Ishikawa (cell line): ENCODE measurements at regions not wholly inside any gene's neighbourhood (a gene's known extent, or its start where the extent isn't known, plus 50 kb on each side); places are given as distances from the start of the nearest gene placed in this dataset.

Source experiments
- CEBPB ChIP-seq: IDR thresholded peaks from 2 replicates; pipeline ENCODE4 v1.6.1; 2012
- CREB1 ChIP-seq: IDR thresholded peaks from 2 replicates; pipeline ENCODE4 v1.6.1; 2012; ENCODE audit warnings: low read depth
- EGR1 ChIP-seq: IDR thresholded peaks from 2 replicates; pipeline ENCODE4 v1.6.1; 2012
- EP300 ChIP-seq: IDR thresholded peaks from 2 replicates; pipeline ENCODE4 v1.6.1; 2012; ENCODE audit warnings: borderline replicate concordance
- FOXM1 ChIP-seq: IDR thresholded peaks from 2 replicates; pipeline ENCODE4 v1.6.1; 2012; ENCODE audit warnings: low read depth, borderline replicate concordance
- NFIC ChIP-seq: IDR thresholded peaks from 2 replicates; pipeline ENCODE4 v1.6.1; 2012
- RAD21 ChIP-seq: IDR thresholded peaks from 2 replicates; pipeline ENCODE4 v1.6.1; 2012; ENCODE audit warnings: low read depth
- TAF1 ChIP-seq: IDR thresholded peaks from 2 replicates; pipeline ENCODE4 v1.6.1; 2012; ENCODE audit warnings: low read depth, mild to moderate bottlenecking
- TCF12 ChIP-seq: IDR thresholded peaks from 2 replicates; pipeline ENCODE4 v1.6.1; 2012; ENCODE audit warnings: low read depth
- TEAD4 ChIP-seq: IDR thresholded peaks from 2 replicates; pipeline ENCODE4 v1.6.1; 2012
- YY1 ChIP-seq: IDR thresholded peaks from 2 replicates; pipeline ENCODE4 v1.6.1; 2012; ENCODE audit warnings: low read depth
- ZBTB7A ChIP-seq: IDR thresholded peaks from 2 replicates; pipeline ENCODE4 v1.6.1; 2012; ENCODE audit warnings: low read depth
- TF ChIP-seq, protein P1 (sequence below): IDR thresholded peaks from 2 replicates; pipeline ENCODE4 v1.6.1; 2012; ENCODE audit warnings: low read depth, mild to moderate bottlenecking
- TF ChIP-seq, protein P2 (sequence below): IDR thresholded peaks from 2 replicates; pipeline ENCODE4 v1.6.1; 2012
- TF ChIP-seq, protein P3 (sequence below): IDR thresholded peaks from 2 replicates; pipeline ENCODE4 v1.6.1; 2012

DNA sequence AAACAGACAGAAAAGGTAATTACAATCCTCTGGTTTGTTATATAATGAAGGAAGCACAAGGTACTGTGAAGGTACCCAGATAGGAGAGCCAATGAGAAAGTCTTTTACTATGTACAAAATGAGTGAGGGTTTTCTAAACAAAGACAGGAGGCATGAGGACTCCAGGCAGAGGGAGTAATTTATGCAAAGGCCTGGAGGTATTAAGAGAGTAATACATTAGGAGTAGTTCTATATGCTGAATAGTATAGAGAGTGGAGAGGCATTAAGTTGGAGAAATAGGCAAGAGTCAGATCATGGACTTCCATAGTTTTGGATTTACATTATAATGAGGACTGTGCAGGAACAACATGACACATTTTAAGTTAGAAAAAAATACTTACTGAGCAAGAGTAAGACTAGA, 216.0 kb downstream of the SCG2 start:
- TF ChIP-seq CEBPB (no peak), TEAD4 (no peak), FOXM1 (no peak), CREB1 (no peak), TCF12 (no peak), TAF1 (no peak), NFIC (no peak), EGR1 (no peak)
- TF ChIP-seq, protein P1, sequence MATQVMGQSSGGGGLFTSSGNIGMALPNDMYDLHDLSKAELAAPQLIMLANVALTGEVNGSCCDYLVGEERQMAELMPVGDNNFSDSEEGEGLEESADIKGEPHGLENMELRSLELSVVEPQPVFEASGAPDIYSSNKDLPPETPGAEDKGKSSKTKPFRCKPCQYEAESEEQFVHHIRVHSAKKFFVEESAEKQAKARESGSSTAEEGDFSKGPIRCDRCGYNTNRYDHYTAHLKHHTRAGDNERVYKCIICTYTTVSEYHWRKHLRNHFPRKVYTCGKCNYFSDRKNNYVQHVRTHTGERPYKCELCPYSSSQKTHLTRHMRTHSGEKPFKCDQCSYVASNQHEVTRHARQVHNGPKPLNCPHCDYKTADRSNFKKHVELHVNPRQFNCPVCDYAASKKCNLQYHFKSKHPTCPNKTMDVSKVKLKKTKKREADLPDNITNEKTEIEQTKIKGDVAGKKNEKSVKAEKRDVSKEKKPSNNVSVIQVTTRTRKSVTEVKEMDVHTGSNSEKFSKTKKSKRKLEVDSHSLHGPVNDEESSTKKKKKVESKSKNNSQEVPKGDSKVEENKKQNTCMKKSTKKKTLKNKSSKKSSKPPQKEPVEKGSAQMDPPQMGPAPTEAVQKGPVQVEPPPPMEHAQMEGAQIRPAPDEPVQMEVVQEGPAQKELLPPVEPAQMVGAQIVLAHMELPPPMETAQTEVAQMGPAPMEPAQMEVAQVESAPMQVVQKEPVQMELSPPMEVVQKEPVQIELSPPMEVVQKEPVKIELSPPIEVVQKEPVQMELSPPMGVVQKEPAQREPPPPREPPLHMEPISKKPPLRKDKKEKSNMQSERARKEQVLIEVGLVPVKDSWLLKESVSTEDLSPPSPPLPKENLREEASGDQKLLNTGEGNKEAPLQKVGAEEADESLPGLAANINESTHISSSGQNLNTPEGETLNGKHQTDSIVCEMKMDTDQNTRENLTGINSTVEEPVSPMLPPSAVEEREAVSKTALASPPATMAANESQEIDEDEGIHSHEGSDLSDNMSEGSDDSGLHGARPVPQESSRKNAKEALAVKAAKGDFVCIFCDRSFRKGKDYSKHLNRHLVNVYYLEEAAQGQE: no peak

DNA sequence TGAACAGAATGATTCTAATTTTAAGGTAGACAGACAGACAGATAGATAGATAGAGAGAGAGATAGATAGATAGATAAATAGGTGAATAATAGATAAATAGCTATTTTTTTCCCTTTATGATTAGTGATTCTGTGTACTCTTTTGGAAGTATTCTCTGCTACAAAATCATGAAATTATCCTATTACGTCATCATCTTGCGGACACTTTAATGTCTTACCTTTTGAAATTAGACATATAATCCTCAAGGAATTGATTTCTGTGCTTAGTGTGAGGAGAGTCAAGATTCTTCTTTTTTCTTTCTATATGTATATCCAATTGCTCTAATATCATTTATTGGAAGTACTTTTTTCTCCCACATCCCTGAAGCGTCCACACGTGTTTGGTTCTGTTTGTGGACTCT, 215.2 kb downstream of the SCG2 start:
- TF ChIP-seq YY1: no peak
- TF ChIP-seq CEBPB: no peak
- no peak for TF ChIP-seq ZBTB7A
- TF ChIP-seq RAD21: no peak
- no peak for TF ChIP-seq EGR1
- TF ChIP-seq NFIC: no peak
- no peak for TF ChIP-seq CREB1
- TF ChIP-seq, protein P2, sequence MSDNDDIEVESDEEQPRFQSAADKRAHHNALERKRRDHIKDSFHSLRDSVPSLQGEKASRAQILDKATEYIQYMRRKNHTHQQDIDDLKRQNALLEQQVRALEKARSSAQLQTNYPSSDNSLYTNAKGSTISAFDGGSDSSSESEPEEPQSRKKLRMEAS: no peak

DNA sequence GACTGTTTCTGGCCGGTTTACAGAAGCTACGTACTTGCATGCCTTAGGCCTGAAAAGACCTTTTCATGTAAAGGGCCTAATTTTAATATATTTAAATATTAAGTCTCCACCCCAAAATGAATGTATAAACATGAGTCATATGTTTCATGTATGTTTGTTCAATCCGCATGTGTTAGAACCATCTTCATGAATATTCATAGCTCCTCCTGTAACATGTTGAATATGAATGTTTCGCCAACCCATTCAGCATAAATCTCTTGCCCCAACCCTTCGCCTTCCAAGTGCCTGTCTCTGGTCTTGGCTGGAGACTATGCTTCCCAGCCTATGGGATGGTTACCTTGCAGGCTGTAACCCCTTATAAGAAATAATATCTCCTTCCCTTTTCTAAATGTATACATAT, 212.5 kb downstream of the SCG2 start:
- TF ChIP-seq FOXM1: no peak

DNA sequence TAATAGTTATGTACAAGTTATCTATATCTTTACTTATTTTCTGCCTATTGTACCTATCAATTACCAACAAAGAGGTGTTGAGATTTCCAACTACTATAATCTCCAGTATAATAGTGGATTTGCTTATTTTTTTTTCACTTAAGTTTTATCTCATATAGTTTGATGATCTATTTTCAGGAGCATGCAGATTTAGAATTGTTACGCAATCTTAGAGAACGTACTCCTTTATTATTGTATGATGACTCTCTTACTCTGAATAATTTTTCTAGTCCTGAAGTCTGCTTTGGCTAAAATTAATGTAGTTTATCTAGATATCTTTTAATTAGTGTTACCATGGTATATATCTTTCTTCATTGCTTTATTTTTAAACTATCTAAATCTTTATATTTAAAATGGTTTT, 205.2 kb downstream of the SCG2 start:
- TF ChIP-seq EGR1: no peak
- TF ChIP-seq NFIC: no peak
- TF ChIP-seq CEBPB: peak; percentile 53

DNA sequence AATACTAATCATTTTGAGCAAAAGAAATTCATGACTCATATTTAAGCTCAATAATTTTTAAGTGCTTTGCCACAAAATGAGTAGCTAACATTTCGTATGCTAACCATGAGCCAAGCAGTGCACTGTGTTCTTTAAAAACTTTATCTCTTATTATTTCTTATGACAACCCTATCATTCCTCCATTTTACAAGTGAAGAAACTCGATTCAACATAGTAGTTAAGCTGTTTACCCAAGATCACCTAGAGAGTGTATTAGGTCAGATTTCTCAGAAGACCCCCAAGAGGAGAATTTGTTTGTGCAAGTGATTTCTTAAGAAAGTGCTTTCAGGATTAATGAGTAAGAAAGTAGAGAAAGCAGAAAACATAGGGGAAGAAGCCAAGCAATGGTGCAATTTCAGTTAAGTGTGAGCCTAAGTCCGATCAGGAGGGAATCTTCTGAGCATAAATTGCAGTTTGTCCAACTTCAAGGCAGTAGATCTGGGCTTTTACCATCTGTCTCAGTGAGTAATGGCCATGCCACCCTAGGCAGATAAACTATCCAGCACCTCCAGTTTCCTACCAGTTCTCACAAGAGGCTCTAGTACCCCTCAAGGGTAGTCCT, 202.7 kb downstream of the SCG2 start:
- TF ChIP-seq CEBPB (no peak), NFIC (no peak), TCF12 (no peak), CREB1 (no peak), YY1 (no peak), EP300 (no peak), FOXM1 (no peak), TEAD4 (no peak), RAD21 (no peak), EGR1 (no peak)
- TF ChIP-seq, protein P1: no peak
- TF ChIP-seq, protein P3, sequence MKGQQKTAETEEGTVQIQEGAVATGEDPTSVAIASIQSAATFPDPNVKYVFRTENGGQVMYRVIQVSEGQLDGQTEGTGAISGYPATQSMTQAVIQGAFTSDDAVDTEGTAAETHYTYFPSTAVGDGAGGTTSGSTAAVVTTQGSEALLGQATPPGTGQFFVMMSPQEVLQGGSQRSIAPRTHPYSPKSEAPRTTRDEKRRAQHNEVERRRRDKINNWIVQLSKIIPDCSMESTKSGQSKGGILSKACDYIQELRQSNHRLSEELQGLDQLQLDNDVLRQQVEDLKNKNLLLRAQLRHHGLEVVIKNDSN: no peak

DNA sequence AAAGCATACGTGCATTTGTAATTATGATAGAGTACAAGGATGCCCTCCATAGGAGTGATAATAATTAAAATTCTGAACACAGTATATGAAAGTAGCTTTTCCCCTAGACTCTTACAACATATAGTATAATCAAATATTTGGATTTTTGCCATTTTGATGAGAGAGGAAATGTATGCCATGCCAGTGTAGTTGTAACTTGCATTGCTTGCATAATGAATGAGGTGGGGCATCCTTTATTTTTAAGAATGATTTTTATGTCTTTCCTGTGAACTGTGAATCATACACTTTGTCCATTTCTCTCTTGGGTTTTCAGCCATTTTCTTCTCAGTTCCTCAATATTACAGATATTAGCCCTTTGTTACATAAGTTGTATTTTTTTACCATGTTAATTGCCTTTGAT, 197.5 kb downstream of the SCG2 start:
- TF ChIP-seq, protein P3: no peak
- no peak for TF ChIP-seq EGR1
- TF ChIP-seq YY1: no peak
- TF ChIP-seq RAD21: no peak
- TF ChIP-seq, protein P1: no peak
- no peak for TF ChIP-seq TEAD4
- TF ChIP-seq FOXM1: no peak
- TF ChIP-seq TAF1: no peak
- no peak for TF ChIP-seq TCF12
- TF ChIP-seq, protein P2: no peak
- TF ChIP-seq CREB1: no peak
- TF ChIP-seq CEBPB: no peak
- TF ChIP-seq ZBTB7A: no peak
- no peak for TF ChIP-seq NFIC
- no peak for TF ChIP-seq EP300
